HEK293T (cell line): ENCODE measurements at regions not wholly inside any gene's neighbourhood (a gene's known extent, or its start where the extent isn't known, plus 50 kb on each side); places are given as distances from the start of the nearest gene placed in this dataset.

Source experiments
- ARNT ChIP-seq: fragments of 450-650 bp; IDR thresholded peaks from 2 replicates; pipeline ENCODE4 v1.6.1; 2017; ENCODE audit warnings: mild to moderate bottlenecking
- BHLHE40 ChIP-seq: fragments of 450-650 bp; IDR thresholded peaks from 2 replicates; pipeline ENCODE4 v1.6.1; 2016; ENCODE audit warnings: mild to moderate bottlenecking, moderate library complexity, borderline replicate concordance
- CTBP1 ChIP-seq: fragments of 450-650 bp; IDR thresholded peaks from 2 replicates; pipeline ENCODE4 v1.6.1; 2016; ENCODE audit warnings: borderline replicate concordance
- ELF4 ChIP-seq: fragments of 450-650 bp; IDR thresholded peaks from 2 replicates; pipeline ENCODE4 v1.6.1; 2017; ENCODE audit warnings: antibody characterized with exemption
- FOXA1 ChIP-seq: fragments of 450-650 bp; IDR thresholded peaks from 2 replicates; pipeline ENCODE4 v1.6.1; 2016; ENCODE audit warnings: mild to moderate bottlenecking
- FOXM1 ChIP-seq: fragments of 450-650 bp; IDR thresholded peaks from 2 replicates; pipeline ENCODE4 v1.6.1; 2017; ENCODE audit warnings: mild to moderate bottlenecking, borderline replicate concordance
- HDGF ChIP-seq: fragments of 450-650 bp; IDR thresholded peaks from 2 replicates; pipeline ENCODE4 v1.6.1; 2017; ENCODE audit warnings: antibody characterized with exemption, borderline replicate concordance
- L3MBTL2 ChIP-seq: fragments of 450-650 bp; conservative IDR thresholded peaks from 2 replicates; pipeline ENCODE4 v1.6.1; 2016; ENCODE audit warnings: mild to moderate bottlenecking
- NFRKB ChIP-seq: fragments of 450-650 bp; IDR thresholded peaks from 2 replicates; pipeline ENCODE4 v1.6.1; 2016; ENCODE audit warnings: mild to moderate bottlenecking, moderate library complexity
- PKNOX1 ChIP-seq: fragments of 450-650 bp; IDR thresholded peaks from 2 replicates; pipeline ENCODE4 v1.6.1; 2016
- SP1 ChIP-seq: fragments of 450-650 bp; IDR thresholded peaks from 2 replicates; pipeline ENCODE4 v1.6.1; 2017
- SUZ12 ChIP-seq: fragments of 450-650 bp; IDR thresholded peaks from 2 replicates; pipeline ENCODE4 v1.6.1; 2016; ENCODE audit warnings: mild to moderate bottlenecking
- ZNF384 ChIP-seq: fragments of 450-650 bp; IDR thresholded peaks from 2 replicates; pipeline ENCODE4 v1.6.1; 2016

- TF ChIP-seq BHLHE40, result no peak
- no peak for TF ChIP-seq ARNT
- TF ChIP-seq ZNF384, result no peak
- TF ChIP-seq SP1, result no peak
- no peak for TF ChIP-seq FOXM1
- TF ChIP-seq L3MBTL2, result no peak
- TF ChIP-seq HDGF, result no peak
- TF ChIP-seq ELF4, result no peak
- TF ChIP-seq SUZ12, result no peak
- TF ChIP-seq PKNOX1, result no peak
- TF ChIP-seq NFRKB, result no peak
- TF ChIP-seq FOXA1, result no peak
- TF ChIP-seq CTBP1, result no peak
Measured at GRCh38 chr13:106246666-106247188, 288.7 kb downstream of the EFNB2 start.
